H4 (cell line): ENCODE measurements at regions not wholly inside any gene's neighbourhood (a gene's known extent, or its start where the extent isn't known, plus 50 kb on each side); places are given as distances from the start of the nearest gene placed in this dataset.
"Not testable (repeated sequence)": the region's sequence is repeated elsewhere in the genome, so short reads cannot be mapped to it uniquely, and the experiment has no call there.

Source experiments
- DNase-seq: peaks from one replicate; pipeline ENCODE4 v3.0.0-alpha.2; 2015; ENCODE audit warnings: low spot score

DNA sequence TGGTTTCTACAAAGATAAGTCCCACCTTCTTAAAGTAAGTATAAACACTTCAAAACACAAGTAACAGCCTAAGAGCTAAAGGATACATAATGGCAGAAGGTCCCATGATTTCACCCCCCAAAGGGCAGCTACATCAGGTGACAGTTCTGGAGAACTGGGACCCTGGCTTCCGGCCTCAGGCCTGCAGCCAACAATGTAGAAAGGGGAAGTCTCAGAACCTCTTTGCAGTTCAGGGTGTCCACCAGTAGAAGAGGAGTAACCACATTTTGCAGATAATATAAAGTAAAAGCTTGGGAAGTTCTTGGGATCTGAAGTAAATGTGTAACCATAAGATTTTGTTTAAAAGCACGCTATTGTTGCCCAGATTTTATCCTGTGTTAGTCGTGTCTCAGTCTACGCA lies 267.4 kb upstream of the VLDLR start:
- no peak for DNase-seq

DNA sequence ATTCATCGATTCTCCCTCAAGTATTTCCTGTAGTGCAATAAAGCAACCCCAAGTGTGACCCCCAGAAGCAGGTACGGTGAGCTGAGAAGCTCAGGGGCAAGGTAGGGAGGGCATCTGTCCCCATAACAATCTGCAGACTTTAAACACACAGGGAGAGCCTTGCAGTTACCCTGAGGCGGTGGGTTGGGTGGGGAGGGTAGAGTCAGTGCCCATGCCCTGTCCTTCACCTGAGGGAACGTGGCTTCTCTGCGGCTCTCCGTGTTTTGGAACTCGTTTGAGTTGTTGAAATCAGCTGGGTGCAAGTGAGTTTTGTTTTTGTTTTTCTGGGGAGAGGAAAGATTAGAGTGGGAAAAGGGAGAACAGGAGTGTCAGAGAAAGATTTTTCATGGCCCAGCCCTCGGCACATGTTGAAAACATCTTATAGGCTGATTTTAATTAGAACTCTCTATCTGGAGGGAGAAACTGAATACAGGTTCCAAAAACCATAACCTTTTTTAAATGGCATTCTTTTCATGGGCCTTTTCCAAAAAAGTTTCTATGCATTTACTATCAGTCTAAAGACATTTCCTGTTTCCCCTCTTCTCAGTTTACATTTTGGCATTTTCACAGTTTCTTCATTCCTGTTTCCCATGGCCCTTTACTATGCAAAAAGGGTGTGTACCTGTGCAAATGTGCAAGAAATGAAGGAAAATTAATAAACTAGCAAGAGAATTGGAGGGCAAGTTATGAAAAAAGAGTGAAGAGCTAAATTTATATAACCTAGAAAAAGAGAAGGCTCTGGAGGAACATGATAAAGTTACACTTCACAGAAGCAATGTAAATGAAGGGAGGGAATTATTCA lies 266.5 kb upstream of the VLDLR start:
- DNase-seq, result no peak

DNA sequence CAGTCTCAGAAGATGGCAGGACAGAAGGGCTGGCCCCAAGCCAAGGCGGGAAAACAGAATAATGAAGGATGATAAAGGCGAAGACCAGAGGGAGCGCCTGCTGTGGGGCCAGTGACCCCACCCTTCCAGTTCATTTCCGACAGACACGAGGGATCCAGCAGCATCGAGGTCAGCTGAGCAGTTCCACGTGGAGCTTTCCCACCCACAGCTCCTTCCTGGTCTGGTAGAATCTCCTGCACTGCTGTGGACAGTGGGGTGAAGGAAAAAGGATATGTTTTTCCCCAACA lies 265.9 kb upstream of the VLDLR start:
- DNase-seq, result no peak

DNA sequence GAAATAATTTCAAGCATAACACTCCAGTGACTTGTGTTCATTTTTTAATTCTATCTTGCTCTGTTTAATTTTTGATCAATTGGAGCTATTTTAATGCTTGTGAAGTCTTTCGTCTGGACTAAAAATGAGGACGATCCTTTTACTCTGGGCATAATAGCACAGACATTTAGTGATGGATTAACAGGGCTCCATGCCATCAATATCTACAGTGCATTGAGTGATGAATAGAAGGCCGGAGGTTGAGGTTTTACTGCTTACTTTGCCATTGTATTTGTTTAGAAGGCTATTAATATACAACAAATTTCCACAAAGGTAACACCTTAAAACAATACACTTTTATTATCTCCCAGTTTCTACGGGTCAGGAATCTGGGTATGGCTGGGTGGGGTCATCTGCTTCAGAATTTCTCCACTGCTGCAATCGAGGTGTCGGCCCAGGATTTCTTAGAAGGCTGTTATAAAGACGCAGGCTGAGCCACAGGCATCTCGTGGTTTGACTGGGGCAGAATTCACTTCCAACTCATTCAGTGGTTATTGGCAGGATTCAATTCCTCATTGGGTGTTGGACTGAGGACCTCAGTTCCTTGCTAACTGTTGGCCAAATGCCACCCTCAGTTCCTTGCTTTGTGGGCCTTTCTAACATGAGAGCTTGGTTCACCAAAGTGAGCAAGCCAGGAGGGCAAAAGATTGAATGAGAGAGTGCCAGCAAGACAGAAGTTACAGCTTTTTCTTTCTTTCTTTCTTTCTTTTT lies 265.4 kb upstream of the VLDLR start:
- DNase-seq, result no peak

DNA sequence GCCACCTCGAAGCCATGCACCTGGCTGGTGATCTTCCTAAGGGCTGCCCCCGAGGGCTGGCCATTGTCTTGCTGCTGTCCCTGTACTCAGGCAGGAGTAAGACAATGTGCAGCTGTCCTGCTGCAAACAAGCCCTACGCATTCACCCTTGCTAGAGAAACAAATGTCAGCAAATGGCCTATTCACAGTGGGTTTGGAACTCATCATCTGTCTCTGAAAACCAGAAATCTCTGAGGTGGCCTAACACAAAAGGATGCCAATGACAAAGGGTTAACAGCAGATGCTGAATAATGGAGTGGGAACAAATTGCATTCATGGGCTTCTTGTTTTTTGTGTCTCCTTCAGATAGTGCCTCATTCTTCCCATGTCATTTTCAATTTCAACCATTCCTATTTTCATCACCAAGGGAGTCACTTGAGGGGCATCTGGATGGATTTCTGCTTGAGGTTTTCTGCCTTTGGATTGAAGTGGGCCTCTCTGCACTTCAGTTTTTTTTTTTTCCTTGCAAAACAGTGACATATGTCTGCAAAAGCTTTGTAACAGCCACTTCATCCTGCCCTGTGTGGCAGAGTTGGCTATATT lies 261.6 kb upstream of the VLDLR start:
- DNase-seq, result no peak

DNA sequence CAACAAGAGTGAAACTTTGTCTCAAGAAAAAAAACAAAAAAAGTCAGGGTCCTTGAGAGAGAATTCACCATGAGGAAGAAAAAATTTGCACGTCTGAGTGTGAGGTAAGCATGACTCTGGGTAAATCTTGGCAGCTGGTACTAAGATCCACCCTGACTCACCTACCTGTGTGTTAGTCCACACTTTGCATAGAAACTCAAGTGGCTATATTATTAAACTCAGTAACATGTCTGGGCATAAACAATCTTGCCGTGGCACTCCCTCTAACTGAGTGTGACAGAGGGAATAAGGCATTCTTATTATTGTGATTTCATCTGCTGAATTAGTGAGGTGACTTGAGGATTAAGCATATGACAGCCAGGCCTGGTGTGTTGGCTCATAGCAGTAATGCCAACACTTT lies 259.4 kb upstream of the VLDLR start:
- DNase-seq, result no peak

DNA sequence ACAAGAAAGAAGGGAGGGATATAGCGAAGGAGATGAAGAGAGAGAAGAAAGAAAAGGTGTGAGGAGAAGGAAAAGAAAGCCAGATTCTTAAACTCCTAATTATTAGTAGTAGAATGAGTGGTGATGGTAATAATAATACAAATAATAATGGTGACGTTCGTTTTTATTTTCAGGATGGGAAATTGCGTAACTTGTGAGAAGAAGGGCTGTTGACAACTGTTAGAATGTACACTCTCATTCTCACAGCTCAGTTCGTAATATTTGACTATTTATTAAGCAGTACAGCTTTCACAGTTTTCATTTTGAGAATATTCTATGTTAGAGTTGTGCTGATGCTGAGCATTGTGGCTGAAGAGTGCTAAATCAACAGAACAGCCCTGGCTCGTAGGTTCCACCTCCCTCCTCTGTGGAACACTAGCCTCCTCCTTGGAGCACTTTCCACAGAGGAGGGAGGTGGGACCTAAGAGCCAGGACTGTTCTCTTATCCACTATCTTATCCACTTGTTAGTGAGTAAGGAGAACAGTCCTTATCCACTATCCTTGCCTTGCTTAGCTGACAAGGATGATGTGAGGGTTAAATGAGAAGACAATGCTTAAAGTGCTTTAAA lies 258.3 kb upstream of the VLDLR start:
- no peak for DNase-seq

DNA sequence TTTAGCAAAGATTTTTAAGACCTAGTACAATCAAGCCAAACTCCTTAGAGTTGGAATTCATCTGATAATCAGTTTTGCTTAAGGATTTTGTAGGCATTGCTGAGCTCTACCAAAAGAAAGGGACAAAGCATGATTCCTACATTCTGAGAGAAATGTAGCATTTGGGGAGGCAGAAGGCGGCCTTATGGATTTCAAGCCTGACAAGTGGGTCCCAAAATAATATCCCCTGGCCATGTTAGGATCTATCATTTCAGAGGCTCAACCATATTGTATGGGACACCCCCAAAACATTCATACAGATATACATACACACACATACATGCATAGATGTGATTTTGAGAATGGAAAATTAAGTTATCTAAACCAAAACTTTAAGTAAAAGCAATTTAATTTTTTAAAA lies 257.8 kb upstream of the VLDLR start:
- DNase-seq, result no peak

DNA sequence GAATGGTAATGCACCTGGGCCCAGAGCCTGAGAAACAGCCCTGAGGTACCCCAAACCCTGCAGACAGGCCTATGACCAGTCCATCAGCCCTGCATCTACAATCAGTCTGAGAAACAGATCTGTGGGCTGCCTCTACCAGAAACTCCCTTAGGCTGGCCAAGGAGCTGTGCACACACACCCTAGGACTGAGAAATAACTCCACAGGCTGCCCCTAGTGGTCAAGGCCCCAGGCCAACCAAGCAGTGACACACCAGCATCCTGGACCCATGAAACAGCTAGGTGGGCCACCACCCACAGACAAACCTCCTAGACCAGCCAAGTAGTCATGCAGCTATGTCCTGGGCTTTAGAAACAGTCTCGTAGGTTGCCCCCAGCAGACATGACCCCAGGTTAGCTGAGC lies 253.6 kb upstream of the VLDLR start:
- no peak for DNase-seq

DNA sequence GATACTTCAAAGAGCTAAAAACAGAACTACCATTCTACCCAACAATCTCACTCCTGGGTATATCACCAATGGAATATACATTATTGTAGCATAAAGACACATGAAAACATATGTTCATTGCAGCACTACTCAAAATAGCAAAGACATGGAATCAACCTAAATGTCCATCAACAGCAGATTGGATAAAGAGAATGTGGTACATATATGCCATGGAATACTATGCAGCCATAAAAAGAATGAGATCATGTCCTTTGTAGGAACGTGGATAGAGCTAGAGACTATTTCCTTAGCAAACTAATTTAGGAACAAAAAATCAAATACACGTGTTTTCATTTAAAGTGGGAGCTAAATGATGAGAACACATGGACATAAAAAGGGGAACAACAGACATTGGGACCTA lies 247.9 kb upstream of the VLDLR start:
- no peak for DNase-seq

DNA sequence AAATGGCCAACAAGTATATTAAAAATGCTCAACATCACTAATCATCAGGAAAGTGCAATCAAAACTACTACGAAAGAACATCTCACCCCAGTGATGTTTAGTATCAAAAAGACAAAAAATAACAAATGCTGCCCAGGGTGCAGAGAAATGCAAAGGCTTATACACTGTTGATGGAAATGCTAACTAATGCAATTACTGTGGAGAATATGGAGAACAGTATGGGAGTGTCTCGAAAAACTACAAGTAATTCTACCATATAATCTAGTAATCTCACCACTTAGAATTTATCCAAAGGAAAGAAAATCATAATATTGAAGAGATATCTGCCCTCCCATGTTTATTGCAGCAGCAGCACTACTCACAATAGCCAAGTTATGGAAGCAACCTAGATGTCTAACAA lies 246.5 kb upstream of the VLDLR start:
- DNase-seq, result no peak

DNA sequence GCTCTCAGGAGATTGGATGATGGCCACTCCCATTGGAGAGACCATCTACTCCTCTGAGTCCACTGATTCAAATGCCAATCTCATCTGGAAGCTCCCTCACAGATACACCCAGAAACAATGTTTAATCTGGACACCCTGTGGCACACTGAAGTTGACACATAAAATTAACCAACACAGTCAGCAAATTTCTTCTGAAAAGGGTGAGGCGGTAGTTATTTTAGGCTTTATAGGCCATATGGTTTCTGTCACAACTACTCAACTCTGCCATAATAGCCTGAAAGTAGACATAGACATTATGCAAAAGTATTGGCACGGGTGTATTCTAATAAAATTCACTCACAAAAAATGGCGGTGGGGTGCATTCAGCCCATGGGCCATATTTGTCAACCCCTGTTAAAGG lies 244.5 kb upstream of the VLDLR start:
- DNase-seq, result no peak

DNA sequence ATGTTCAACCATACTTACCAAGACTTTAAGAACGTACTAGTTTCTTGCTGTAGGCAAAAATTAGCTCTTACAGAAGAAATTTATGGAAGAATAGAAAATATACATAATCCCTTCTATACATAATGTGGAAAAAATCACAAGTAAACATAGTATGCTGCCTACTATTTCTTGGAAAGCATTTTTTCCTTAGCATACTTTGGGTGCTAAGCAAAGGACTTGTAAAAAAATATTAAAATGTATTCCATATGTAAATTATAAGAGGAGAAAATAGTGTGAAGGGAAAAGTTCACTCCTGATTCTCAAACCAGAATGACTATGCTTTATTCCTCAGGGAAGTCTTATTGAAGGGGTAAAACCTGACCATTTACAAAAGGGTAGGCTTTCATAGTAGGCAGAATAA lies 243.8 kb upstream of the VLDLR start:
- no peak for DNase-seq

DNA sequence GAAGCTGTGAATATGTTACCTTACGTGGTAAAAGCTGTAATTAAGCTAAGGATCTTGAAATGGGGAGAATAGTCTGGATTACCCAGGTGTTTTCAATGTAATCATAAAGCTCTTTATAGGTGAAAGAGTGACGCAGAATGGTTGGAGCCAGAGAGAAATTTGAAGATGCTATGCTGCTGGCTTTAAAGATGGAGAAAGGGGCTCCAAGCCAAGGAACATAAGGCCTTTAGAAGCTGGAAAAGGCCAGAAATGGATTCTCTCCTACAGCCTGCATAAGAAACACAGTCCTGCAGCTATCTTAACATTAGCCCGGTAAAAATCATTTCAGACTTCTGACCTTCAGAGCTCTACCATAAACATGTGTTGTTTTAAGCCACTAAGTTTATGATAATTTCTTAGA lies 243.3 kb upstream of the VLDLR start:
- DNase-seq, result no peak

DNA sequence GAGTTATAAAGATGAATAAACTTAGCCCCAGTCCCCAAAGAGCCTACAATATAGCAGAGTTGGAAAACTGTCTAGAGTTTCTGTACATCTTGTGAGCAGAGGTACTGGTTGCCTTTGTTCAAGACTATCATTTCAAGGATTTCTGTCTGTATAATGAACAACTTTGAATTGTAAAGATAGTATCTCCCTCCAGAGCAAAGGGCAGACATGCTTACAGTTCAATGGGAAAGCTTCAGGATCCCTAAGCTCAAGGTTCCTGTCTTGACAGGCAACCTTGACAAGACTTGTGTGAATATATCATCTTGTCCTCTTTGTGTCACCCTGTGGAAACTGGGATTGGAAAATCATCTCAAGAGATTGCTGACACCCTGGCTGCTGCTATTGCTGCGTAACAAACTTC lies 242.8 kb upstream of the VLDLR start:
- DNase-seq, result no peak

DNA sequence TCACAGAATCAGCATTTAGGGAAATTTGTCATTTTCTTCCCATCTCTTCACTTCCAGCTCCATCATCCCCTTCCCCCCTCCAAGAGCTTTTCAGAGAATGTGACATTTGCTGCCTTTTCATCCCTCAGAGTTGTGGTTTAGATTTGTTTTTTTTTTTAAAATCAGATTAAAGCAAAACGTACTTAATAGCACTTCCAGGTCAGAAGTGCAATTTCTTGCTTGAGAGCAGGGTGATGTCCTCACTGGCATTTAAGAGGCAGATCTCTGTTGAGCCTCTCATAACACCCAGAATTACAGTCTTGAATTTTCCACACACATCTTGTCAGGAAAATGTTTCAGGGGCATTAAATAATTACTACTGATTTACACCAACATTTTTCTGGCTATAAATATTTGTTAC lies 236.8 kb upstream of the VLDLR start:
- DNase-seq, result no peak

DNA sequence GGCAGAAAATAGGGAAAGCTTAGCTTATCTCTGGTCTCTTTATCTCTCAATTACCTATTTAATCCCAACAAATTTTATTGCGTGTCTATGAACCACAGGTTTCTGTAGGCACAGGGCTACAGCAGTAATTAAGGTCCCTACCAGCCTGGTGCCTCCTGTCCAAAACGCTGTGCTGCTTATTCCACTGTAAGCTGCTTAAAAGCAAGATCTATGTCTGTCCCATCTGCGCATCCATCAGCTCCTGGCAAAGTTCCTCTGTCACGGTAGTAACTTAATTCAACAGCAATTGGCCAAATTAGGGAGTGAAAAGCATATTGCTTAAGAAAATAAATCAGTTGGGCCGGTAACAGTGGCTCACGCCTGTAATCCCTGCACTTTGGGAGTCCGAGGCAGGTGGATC lies 235.8 kb upstream of the VLDLR start:
- DNase-seq, result no peak

DNA sequence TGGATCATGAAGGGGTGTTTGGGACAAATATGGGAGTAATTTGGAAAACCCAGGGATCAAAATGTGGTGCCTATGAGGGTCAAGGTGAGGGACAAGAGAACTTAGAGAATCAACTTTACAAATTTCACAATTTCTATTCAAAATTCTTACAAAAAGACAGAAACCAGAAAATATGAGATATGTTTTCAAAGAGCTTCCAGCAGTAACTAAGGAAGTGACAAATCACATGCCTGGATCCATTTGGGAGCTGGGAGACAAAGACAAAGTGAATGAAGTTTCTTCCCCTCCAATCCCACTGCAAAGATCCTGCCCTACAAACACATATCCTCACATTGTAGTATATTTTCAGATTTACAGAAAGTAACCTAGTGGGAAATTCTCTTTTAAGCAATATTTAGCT lies 235.0 kb upstream of the VLDLR start:
- DNase-seq, result no peak

DNA sequence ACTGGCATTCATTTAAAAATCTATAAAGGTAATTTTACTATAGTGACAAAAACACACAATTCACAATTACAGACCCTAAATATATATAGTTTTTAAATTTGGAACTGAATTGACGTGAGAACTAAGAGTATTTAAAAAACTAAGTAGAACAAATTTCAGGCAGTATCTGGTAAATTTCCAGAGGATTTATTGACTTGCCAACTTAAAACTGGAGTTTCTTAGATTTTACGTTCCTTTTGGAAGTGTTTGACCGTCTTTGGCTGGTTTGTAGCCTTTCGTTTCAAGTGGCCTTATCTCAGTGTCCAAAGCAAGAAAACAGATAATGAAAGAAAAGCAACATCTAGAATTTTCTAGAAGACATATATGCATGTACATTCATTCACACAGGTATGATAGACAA lies 234.4 kb upstream of the VLDLR start:
- DNase-seq, result no peak

DNA sequence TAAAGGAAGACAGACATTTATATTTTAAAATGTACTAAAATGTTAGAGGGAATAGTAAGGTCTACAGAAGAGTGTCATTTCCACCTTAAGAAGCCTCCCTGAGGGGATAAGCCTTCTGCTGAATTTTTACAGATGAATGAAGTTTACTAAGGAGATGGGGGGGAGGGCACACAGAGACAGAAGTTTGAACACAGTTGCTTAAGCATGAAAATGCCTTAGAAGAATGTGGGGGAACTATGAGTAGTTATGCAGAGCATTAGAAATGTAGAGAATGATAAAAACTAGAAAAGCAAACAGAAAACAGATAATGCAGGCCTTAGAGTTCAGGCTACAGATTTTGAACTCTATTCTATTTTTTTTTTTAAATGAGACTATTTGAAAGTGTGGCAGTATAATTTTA lies 232.2 kb upstream of the VLDLR start:
- DNase-seq, result no peak

DNA sequence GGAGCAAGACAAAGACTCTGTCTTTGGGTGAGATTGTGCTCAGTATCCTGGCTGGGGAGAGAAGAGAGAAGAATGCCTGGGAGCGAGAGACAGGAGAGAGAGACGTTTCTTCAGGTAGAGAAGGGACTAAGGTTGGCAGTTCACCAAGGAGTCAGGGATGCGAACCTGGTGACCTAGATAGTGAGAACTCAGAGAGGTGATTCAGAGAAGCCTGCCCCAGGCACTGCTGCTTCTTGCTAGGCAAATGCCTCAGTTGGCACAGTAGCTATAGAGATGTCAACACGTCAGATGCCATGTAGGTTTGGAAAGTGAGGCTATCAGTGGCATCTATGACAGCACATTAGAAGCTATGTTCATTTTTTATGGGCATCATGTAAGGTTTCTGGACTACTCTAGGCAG lies 231.6 kb upstream of the VLDLR start:
- no peak for DNase-seq

DNA sequence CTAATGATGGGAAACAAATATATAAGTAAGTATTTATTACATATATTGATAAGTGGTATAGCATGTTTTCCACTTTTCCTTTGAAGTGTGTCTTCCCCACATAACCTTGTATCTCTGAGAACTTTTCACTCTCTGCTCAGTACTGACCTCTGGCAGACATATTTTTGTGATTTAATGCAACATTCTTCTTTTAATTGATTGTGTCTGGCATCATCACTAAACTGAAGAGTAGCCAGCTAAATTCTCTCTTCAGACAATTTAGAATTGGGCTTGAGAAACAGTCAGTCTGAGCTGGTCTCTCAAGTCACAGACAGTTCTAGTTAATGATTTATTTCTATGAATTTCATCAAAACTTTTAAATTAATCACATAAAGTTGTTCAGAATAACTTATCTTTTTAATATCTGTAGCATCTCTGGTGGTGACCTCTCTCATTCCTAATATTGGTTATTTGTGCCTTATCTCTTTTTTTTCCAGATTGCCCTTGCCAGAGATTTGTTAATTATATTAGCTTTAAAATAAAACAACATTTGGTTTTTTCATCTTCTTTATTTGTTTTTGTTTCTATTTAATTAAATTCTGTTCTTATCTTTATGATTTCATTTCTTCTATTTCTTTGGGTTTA lies 230.0 kb upstream of the VLDLR start:
- DNase-seq, result not testable (repeated sequence)
